ENCODE measurements at regions not wholly inside any gene's neighbourhood (a gene's known extent, or its start where the extent isn't known, plus 50 kb on each side); places are given as distances from the start of the nearest gene placed in this dataset.

DNA sequence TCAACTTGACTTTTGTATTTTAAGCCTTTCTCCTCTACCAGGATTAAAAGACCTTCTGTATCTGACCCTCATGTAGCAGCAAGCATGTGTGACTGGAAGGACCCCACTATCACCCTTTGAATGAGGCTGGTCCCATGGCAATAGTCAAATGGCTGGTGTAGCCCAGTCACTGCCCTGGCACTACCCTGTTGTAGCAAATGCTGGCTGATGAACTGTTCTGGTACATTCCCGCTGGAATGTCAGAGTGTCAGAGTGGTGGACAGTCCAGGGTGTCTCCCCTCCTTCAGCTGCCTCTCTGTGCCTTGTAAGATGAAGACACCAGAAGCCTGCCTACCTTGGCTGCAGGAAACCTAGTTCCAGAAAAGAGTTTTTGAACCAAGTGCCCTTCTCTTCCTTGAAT lies 115.7 kb downstream of the ACKR3 start:
- no peak for TF ChIP-seq POLR2A (IDR thresholded peaks at IDR 0.05; ENCODE audit: low read length)
- no peak for TF ChIP-seq GATA1 (IDR thresholded peaks at IDR 0.05; ENCODE audit: low read depth, low read length)

Data from erythroblast (primary cell).